ENCODE measurements at regions not wholly inside any gene's neighbourhood (a gene's known extent, or its start where the extent isn't known, plus 50 kb on each side); places are given as distances from the start of the nearest gene placed in this dataset.

DNA sequence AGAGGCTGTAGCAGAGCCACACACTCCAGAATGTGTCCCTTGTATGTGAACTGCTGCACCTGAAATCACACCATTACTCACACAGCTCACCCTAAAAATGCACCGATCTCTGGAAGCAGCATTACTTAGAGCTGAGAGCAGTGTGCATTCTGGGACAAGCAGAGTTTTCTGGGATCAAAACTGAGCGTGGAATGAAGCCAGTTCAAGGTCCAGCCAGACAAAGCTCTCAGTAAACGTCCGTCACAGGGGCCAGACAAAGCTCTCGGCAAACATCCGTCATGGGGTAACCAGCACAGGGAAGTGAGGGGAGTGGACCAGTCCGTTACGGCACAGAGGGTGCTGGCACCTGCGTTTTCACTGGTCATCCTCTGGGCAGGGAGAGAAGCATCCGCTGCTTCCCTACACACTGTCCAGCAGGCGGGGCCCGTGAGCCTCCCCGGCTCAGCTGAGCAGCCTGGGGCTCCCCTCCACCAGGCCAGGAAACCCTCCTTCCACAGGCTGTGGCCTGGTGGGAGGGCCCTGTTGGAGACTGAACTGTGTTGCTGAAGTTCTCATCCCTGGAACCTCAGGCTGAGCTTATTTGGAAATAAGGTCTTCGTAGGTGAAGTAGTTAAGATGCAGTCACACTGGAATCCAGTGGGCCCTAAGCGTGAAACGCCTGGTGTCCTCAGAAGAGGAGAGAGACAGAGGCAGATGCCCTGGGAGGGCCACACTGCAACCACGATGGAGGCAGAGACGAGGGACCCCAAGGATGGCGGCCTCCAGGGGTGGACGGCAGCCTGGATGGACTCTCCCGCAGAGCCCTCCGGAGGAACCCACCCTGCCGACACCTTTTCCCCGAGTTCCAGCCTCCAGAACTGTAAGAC lies 883.9 kb downstream of the BRD1 start:
- no peak for DNase-seq (ENCODE audit: low read depth)

DNA sequence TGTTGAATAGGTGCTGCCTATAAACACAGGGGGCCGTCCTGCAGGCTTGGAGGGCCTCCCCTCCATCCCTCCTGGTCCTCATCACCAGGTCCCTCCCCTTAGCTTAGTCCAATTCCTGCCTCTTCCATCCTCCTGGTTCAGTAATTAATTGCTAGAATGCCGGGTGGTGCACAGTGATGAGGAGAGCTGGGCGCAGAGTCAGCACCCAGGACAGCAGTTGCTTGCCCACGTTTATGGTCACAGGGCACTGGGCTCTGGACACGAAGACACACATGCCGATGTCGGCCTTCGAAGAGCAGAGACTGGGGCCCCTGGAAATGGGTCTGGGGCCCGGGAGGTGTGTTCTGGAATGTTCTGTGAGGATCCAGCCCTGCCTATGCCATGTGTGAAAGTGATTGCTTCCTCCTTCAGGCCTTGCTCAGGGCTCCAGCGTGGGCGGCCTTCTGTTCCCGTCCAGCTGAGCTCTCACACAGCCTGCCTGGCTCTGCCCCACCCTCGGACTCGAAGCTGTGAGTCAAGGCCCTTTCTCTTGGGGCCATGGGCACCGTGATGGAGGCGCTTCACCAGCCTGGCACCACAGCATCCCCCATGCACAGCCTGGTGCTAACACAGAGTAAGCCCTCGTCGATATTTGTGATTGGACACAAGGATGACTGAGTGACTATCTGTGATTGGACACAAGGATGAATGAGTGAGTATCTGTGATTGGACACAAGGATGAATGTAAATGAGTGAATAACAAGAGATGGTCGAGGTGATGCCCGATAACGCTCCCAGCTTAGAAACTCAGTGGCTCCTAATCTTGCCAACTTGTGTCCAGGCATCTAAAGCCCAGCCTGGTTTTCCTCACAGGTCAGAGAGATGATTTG lies 884.7 kb downstream of the BRD1 start:
- no peak for DNase-seq (ENCODE audit: low read depth)

DNA sequence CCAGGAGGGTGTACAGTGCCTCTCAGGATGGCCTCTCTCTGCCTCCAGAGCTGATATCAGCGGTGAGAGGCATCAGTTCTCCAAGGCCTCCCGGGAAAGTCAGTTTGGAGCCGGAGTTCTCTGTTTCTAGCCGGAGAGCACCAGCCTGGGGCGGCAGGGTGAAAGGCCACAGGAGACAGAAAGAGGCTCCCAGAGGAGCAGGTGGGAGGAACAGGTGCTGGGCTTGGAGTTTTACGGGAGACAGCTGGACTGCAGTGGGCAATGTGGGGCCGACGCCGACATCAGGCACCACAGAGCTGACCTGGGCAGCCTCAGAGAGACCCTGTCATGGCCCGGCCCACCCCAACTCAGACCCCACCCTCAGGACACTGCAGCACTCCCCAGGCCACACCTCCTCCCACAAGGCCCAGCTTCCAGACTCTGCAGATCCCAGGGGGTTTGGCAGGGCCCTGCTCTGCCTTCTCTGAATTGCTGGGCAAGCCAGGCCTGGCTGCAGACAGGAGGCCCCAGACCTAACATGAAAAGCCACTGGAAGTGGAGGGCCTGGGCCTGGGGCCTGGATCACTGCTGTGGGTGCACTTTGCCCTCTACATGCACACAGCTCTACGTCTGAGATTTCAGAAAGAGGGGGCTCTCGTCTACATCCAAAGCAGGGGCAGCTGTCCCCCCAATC lies 885.6 kb downstream of the BRD1 start:
- no peak for DNase-seq (ENCODE audit: low read depth)

DNA sequence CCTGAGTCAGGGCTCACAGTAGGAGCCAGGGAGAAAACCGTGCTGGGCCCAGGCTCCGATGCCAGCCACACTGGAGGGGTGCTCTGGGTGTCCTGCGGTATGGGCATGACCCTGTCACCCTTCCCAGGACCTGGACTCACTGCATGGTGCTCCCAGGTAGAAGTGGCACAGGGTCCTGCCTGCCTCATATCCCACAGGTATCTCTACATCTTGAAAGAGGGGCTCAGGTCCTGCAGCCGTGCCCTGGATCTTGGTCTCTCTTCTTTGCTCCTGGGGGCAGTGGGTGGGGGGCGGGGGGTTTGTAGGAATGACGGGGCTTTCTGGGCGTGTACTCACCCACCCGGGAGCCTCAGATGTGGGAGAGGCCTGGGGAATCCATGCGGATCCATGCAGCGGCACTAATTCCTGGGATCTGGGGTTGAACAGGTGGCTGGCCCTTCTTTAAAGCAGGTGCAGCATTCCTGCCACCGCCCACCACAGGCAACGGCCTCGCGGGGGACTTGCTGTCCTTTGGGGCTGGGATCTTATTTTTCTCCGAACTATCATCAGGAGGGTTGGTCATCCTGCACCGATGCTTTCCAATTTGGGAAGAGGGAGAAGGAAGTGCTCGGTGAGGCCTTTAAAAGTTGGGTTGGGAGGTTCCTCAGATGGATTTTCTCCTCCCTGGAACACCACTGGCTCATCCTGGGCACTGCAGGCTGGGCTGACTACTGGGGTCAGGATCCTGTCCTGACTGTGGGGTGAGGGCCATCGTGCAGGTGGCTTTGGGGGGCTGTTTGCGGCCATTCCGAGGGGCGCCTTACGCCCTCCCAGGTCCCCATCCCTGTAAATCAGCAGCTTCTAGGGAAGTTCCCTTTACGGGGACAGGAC lies 886.4 kb downstream of the BRD1 start:
- no peak for DNase-seq (ENCODE audit: low read depth)

DNA sequence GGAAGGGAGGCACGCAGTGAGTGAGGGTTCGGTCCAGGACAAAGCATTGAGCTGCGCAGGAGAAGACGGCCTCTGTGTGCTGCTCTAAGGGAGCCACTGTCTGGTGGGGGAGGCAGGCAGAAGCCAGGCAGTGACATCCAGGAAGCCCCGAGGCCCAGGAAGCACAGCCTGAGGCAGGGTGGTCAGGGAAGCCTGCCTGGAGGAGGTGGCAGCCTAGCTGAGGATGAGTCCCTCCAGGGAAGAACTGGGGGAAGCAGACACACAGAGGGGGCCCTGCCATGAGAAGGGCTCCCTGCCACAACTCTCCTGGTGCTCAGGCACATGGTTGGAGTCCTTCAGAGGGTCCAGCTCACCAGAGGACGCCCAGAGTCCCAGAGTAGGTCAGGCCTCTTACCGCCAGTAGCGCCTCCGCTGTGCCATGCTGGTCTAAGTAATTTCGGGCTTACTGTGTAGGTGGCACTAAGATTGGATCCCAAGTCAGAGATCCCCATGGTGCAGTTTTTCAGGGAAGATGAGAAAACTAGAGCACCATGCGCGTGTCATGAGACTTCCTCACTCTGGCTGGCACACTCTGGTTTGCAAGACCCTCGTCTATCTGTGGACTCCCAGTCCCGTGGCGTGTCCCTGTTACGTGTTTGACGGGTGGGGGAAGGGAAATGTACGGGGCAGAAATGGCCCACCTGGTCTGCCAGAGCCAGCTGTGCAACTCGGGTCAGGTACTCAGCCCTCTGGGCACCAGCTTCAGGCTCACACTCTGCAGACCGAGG lies 887.2 kb downstream of the BRD1 start:
- no peak for DNase-seq (ENCODE audit: low read depth)

DNA sequence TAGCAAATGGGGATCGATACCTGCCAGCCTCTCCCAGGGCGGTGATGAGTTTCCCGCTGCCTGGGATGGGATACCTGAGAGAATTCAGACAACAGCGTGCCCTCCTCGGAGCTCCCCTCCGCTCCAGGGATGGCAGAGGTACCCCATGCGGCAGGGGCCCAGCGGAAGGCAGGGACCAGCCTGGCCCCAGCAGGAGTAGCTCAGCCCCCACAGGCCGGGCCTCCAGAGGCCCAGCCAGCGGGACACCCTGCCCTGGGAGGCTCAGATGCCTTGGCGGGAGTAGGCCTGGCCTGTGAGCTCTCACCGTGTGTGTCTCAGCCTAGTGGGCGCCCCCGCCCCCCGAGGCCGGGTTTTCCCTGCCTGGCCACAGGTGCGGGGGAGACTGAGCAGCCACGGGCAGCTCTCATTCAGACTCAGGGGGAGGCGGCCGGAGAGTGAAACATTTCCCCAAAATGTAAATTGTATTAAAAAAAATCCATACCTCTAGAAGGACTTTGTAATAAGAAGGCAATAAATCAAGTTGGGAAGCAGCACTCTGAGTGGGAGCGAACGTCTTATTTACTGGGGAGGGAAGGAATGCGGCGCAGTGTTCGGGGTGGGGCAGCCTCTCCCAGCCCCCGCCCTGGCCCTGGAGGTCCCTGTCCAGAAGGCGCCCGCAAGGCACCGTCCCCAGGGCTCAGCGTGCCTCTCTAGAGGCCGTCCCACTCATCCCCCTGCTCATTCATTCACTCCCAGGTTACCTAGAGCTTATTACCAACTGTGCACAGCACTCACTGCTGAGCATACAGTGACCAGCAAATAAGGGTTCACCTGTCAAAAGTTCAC lies 888.0 kb downstream of the BRD1 start:
- no peak for DNase-seq (ENCODE audit: low read depth)

DNA sequence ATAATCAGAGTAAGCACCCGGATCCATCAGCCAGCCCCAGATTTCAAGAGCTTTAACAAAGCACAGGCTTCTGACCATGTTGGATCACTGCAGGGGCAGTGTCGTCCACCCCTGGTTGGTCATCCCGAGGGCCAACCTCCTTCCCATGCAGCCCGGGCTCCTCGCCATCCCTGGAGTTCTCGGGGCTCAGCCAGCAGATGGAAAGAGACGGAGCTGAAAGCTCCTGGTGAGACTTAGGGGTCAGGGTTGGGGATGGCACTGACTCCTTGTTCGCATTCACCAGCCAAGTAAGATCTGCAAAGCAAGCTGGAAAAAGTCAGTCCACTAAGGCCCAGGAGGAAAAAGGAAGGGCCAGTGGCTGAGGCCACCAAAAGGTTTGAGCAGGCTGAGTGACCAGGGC lies 888.9 kb downstream of the BRD1 start:
- no peak for DNase-seq (ENCODE audit: low read depth)

DNA sequence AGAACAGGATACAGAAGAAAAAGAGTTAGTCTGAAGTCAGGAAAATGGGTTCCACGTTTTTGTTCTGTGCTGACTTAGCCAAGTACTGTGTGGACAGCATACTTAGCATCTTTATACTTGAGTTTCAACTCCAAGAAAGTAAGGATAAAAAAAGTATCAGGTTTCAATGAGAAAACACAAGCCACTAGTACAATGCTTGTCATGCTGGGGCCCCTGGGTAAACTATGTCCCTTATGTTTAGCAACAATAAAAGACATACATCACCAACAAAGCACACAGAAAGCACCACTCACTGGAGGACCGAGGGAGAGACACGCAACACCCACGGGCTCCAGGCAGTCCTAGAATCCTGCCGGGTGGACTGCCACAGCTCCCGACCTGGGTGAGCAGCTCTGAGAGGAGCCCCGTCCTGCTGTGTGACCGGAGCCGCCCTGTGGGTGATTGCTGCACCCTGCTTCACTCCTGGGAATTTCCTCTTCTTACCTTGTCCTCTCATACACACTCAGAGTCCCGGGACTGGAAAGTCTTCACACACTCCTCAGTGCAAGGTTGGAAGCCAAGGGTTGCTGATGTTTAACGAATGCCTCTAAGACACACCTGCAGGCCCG lies 890.5 kb downstream of the BRD1 start:
- DNase-seq (ENCODE audit: low read depth): no peak

DNA sequence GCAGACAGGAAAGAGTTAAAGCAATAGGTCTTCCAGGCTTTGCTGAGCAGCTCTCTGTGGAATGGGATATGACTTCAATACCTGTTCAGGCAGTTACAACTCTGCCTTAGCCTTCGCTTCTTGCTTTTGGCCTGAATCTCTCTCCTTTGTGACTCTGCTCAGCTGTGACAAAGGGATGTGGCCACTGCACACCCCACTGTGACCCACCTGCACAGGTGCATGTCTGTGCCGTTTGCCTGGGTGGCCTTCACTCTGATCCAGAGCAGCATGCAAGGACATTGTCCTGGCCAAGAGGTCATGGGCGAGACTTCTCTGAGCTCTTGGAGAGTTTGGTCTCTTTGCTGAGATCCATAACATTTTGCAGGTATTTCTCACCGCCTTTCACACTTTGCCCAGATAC lies 891.3 kb downstream of the BRD1 start:
- no peak for DNase-seq (ENCODE audit: low read depth)

DNA sequence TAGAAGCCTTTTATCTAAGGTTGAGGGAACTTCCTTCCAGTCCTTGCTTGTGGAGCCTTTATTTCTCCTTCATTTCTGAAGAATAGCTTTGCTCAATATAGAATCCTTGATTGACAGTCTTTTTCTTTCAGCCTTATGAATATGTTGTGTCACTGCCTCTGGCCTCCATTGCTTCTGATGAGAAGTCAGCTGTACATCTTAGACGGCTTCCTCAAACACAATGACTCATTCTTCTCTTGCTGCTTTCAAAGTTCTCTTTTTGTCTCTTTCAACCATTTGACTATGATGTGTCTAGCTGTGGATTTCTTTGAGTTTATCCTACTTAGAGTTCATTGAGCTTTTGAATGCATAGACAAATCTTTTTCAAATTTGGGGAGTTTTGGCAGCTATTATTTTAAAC lies 893.2 kb downstream of the BRD1 start:
- DNase-seq (ENCODE audit: low read depth): no peak

DNA sequence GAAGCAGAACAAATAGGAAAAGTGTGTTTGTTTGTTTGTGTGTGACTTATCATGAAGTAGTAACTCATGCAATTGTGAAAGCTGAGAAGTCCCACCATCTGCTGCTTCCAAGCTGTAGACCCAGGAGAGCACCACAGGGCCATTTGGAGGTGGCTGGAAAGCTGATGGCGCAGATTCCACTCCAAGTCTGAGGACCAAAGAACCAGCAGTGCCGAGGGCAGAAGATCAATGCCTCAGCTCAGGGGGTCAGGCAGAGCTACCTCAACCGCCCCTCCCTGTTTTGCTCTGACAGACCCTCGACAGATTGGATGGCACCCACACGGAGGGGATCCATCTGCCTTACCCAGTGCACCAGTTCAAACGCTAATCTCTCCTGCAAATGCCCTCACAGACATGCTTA lies 896.2 kb downstream of the BRD1 start:
- no peak for DNase-seq (ENCODE audit: low read depth)

DNA sequence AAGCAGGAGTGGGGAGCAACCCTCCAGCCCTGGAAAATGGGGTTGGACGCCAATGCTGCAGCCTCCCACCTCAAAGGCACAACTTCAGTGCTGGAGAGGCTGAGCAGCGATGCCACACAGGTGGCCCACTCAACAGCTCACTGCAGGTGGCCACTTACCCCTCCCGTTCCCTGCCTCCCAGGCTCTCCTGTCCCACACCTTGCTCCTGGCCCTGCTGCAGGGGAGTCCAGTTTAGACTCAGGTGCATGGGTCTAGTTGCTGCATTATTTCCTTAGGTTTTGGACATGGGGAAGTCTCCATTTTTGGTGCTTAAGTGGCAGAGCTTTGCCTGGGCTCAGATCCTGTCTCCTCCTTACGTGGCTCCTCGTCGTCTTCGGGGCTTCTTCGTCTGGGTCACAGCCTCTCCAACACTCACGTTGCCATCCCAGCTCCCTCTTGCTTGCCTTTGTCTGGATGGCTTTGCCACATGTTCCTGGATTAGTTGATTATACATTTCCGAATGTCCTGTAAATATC lies 898.3 kb downstream of the BRD1 start:
- DNase-seq (ENCODE audit: low read depth): no peak

DNA sequence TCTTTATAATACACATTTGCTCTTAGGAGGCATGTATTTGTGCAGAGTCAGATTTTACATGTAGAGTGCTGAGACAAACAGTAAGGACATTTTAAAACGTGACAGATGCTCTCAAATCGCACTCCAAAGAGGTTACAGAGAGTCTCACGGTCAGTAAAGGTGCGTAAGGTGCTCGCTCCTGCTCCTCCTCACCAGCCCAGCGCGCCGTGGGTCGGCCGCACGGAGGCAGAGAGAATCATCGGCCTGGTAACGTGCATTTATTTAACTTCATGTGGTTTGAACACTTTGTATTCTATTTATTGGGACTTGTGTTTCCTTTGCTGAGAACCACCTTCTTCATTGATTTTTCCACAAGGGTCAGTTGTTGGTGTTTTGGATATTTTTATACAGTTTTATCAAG lies 900.1 kb downstream of the BRD1 start:
- DNase-seq (ENCODE audit: low read depth): no peak

DNA sequence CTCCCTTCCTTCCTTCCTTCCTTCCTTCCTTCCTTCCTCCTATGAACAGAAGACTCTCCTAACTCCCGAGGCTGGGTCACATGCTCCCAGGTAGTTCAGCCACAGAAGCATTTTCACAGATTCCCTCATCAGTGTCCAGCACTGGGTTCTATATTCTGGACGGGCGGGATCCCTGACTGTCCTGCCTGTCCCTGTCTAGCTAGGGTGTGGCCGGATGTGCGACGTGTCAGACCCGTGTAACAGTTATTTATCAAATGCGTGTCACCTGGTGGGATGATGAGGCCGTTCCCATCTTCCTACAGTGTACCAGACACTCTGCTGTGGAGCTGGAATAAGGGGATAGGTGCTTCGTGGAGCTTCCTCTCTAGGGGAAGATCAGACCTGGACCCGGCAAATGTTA lies 901.0 kb downstream of the BRD1 start:
- no peak for DNase-seq (ENCODE audit: low read depth)

DNA sequence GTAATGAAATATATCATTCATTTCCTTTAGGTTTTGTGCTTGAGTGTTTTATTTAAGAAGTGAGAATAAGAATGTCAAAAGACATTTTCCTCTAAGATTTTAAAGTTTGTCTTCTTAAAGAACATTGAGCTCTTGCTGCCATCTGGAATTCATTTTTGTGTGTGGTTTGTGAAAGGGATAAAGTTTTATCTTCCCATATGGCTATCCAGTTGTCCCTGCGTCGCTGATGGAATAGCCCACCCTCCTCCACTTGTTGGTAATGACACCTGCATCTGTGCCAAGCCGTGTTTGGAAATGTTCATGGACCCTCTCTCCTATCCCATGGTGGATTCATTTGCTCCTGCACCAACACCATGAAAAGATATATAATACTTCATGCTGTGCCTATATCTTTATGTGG lies 901.5 kb downstream of the BRD1 start:
- no peak for DNase-seq (ENCODE audit: low read depth)

DNA sequence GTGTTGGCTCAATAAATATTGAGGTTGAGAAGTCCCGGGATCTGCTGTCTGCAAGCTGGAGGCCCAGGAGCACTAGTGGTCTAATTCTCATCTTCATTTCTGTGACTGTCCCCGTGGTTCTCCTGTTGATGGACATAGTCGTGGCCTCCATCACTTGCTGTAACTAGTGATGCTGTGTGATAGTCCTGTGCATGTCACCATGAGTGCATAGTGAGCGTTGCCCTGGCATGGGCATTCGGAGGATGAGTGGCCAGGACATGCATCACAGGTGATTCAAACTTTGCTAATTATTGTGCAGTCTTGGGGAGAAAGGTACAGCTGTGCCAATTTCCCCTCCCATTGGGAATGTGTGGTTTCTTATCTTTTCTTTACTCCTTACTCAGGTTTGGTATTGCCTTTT lies 902.2 kb downstream of the BRD1 start:
- no peak for DNase-seq (ENCODE audit: low read depth)

DNA sequence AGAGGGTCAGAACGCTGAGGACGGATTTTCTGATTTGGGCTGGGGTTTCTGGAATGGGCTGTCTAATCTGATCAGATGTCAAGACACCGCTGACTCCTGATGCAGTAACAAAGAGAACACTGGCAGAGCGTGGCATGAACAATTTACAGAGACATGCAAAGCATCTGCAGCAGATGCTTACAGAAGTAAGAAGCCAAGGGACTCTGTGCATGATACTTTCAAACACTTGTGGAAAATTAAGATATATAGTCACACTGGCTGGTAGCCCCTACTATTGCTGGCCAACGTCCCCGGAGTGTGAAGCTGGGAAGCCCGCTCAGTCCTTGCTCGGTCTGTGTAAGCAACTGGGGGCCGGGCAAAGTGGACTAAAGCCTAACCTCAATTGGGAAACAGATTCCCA lies 903.7 kb downstream of the BRD1 start:
- no peak for DNase-seq (ENCODE audit: low read depth)

DNA sequence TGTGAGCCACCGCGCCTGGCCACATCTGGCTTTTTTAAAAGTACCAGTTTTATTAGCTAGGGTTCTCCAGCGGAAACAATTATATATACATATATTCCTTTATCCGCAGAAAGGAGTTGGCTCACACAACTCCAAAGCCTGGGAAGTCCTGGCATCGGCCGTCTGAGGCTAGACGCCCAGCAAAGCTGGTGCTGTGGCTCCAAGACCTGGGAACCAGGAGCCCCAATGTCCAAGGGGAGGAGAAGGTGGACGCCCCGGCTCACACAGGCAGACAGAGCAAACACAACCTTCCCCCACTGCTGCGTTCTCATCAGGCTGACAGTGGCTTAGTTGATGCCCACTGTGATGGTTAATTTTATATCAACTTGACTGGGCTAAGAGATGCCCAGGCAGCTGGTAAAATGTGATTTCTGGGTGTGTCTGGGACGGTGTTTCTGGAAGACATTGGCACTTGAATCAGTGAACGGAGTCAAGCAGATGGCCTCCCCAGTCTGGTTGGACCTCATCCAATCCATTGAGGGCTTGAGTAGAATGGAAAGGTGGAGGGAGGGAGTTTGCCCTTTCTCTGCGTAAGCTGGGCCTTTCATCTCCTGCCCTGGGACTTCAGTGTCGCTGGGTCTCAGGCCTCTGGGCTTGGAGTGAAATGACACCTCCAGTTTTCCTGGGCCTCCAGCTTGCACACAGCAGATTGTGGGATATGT lies 904.4 kb downstream of the BRD1 start:
- DNase-seq (ENCODE audit: low read depth): no peak
